Neural cell (in vitro differentiated cells): ENCODE measurements at regions not wholly inside any gene's neighbourhood (a gene's known extent, or its start where the extent isn't known, plus 50 kb on each side); places are given as distances from the start of the nearest gene placed in this dataset.

Experiments used
- EP300 ChIP-seq: fragments of 450-650 bp; conservative IDR thresholded peaks from 2 replicates; pipeline ENCODE4 v1.6.1; 2014; ENCODE audit warnings: antibody characterized with exemption, mild to moderate bottlenecking, moderate library complexity; ENCODE audit not compliant: poor library complexity, severe bottlenecking
- EZH2 ChIP-seq: fragments of 200-600, 300-800 bp; shearing (Covaris generic), sonication (generic); IDR thresholded peaks from 2 replicates; pipeline ENCODE4 v1.6.1; 2014; ENCODE audit warnings: antibody characterized with exemption, low read length, borderline replicate concordance, mild to moderate bottlenecking; ENCODE audit not compliant: insufficient read depth, poor library complexity, severe bottlenecking
- TF ChIP-seq, protein P1 (sequence below): fragments of 450-650 bp; IDR thresholded peaks from 2 replicates; pipeline ENCODE4 v1.5.1; 2014; ENCODE audit warnings: antibody characterized with exemption, mild to moderate bottlenecking, moderate library complexity; ENCODE audit not compliant: poor library complexity, severe bottlenecking

DNA sequence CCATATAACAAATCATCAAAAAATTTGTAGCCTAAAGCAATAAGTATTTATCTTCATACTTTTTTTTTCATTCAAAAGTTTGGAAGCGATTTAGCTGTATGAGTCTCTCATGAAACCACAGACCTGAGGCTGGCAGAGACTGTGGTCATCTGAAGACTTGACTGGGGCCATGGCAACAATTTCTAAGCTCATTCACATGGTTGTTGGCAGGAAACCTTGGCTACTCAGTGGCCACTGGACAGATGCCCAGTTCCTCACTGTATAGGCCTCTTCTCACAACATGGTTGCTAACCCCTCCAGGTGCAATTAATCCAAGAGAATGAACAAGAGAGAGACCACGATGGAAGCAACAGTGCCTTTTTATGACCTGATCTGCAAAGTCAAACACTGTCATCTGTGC, 235.9 kb downstream of the BTBD3 start:
- TF ChIP-seq, protein P1, sequence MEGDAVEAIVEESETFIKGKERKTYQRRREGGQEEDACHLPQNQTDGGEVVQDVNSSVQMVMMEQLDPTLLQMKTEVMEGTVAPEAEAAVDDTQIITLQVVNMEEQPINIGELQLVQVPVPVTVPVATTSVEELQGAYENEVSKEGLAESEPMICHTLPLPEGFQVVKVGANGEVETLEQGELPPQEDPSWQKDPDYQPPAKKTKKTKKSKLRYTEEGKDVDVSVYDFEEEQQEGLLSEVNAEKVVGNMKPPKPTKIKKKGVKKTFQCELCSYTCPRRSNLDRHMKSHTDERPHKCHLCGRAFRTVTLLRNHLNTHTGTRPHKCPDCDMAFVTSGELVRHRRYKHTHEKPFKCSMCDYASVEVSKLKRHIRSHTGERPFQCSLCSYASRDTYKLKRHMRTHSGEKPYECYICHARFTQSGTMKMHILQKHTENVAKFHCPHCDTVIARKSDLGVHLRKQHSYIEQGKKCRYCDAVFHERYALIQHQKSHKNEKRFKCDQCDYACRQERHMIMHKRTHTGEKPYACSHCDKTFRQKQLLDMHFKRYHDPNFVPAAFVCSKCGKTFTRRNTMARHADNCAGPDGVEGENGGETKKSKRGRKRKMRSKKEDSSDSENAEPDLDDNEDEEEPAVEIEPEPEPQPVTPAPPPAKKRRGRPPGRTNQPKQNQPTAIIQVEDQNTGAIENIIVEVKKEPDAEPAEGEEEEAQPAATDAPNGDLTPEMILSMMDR: no peak
- TF ChIP-seq EP300 (no peak), EZH2 (no peak)
